ENCODE measurements at regions not wholly inside any gene's neighbourhood (a gene's known extent, or its start where the extent isn't known, plus 50 kb on each side); places are given as distances from the start of the nearest gene placed in this dataset.

- no peak for DNase-seq
Measured at GRCh38 chr10:105973360-105973759, 1191.1 kb downstream of the SORCS1 start.

- no peak for DNase-seq
Measured at GRCh38 chr10:105971460-105971859, 1193.0 kb downstream of the SORCS1 start.

GRCh38 chr10:105969884-105970377, 1194.6 kb downstream of the SORCS1 start:
- DNase-seq: no peak

- DNase-seq: no peak
Measured at GRCh38 chr10:105968666-105969065, 1195.8 kb downstream of the SORCS1 start.

GRCh38 chr10:105967256-105967655, 1197.2 kb downstream of the SORCS1 start:
- no peak for DNase-seq

- DNase-seq: no peak
Measured at GRCh38 chr10:105965141-105965540, 1199.4 kb downstream of the SORCS1 start.

GRCh38 chr10:105964009-105964408, 1200.5 kb downstream of the SORCS1 start:
- DNase-seq: peak in 2 of 4 experiments; percentile 11 to 27

GRCh38 chr10:105963334-105963884, 1201.1 kb downstream of the SORCS1 start:
- no peak for DNase-seq

GRCh38 chr10:105956550-105956949, 1208.0 kb downstream of the SORCS1 start:
- DNase-seq: no peak

GRCh38 chr10:105953861-105954260, 1210.6 kb downstream of the SORCS1 start:
- DNase-seq: no peak

- no peak for DNase-seq
Measured at GRCh38 chr10:105953056-105953455, 1211.5 kb downstream of the SORCS1 start.

- no peak for DNase-seq
Measured at GRCh38 chr10:105952153-105952552, 1212.4 kb downstream of the SORCS1 start.

GRCh38 chr10:105950410-105950809, 1214.1 kb downstream of the SORCS1 start:
- peak; percentile 42 to 48 (median 46) for DNase-seq

GRCh38 chr10:105949721-105950120, 1214.8 kb downstream of the SORCS1 start:
- no peak for DNase-seq

GRCh38 chr10:105925045-105925785, 1239.3 kb downstream of the SORCS1 start:
- DNase-seq: no peak

GRCh38 chr10:105921348-105921747, 1243.2 kb downstream of the SORCS1 start:
- no peak for DNase-seq

GRCh38 chr10:105914432-105914831, 1250.1 kb downstream of the SORCS1 start:
- DNase-seq: no peak

GRCh38 chr10:105908701-105909100, 1255.8 kb downstream of the SORCS1 start:
- DNase-seq: no peak

- DNase-seq: no peak
Measured at GRCh38 chr10:105885495-105885894, 1244.4 kb downstream of the SORCS3 start.

GRCh38 chr10:105879401-105879800, 1238.3 kb downstream of the SORCS3 start:
- no peak for DNase-seq

- no peak for DNase-seq
Measured at GRCh38 chr10:105875050-105875449, 1234.0 kb downstream of the SORCS3 start.

- no peak for DNase-seq
Measured at GRCh38 chr10:105872665-105873064, 1231.6 kb downstream of the SORCS3 start.

- no peak for DNase-seq
Measured at GRCh38 chr10:105868935-105869334, 1227.8 kb downstream of the SORCS3 start.

GRCh38 chr10:105864854-105865253, 1223.8 kb downstream of the SORCS3 start:
- no peak for DNase-seq

All from suppressor macrophage (primary cell).